GM23248 (cell line): ENCODE measurements at regions not wholly inside any gene's neighbourhood (a gene's known extent, or its start where the extent isn't known, plus 50 kb on each side); places are given as distances from the start of the nearest gene placed in this dataset.
A peak's percentile ranks its signal among the peaks of the same experiment; 100 is the strongest.

Experiments used
- DNase-seq: peaks from one replicate; pipeline ENCODE4 v3.0.0-alpha.2; 2015
- H2AFZ ChIP-seq: fragments of 200-600 bp; sonication (generic); 2 replicates; pipeline ENCODE4 v1.6.1; 2016; ENCODE audit warnings: antibody characterized with exemption
- H3F3A ChIP-seq: fragments of 200-600 bp; sonication (generic); 2 replicates; pipeline ENCODE4 v1.6.1; 2016; ENCODE audit warnings: mild to moderate bottlenecking, antibody characterized with exemption, mixed run types; ENCODE audit not compliant: insufficient read depth
- H3K27ac ChIP-seq: fragments of 200-600 bp; sonication (generic); 2 replicates; pipeline ENCODE4 v1.5.1; 2016; ENCODE audit warnings: mild to moderate bottlenecking
- H3K27me3 ChIP-seq: fragments of 200-600 bp; sonication (generic); replicated peaks from 2 replicates; pipeline ENCODE4 v1.6.1; 2016; ENCODE audit warnings: mild to moderate bottlenecking; ENCODE audit not compliant: insufficient read depth
- H3K36me3 ChIP-seq: fragments of 200-600 bp; sonication (generic); 2 replicates; pipeline ENCODE4 v1.6.1; 2016; ENCODE audit warnings: low read depth, mild to moderate bottlenecking
- H3K4me1 ChIP-seq: fragments of 200-600 bp; sonication (generic); 2 replicates; pipeline ENCODE4 v1.6.1; 2016; ENCODE audit warnings: mild to moderate bottlenecking; ENCODE audit not compliant: insufficient read depth
- H3K4me2 ChIP-seq: fragments of 200-600 bp; sonication (generic); one replicate; pipeline ENCODE4 v1.6.1; 2016; ENCODE audit warnings: mild to moderate bottlenecking; ENCODE audit not compliant: unreplicated experiment
- H3K4me3 ChIP-seq: fragments of 200-600 bp; sonication (generic); 2 replicates; pipeline ENCODE4 v1.5.1; 2016; ENCODE audit warnings: mild to moderate bottlenecking
- H3K79me2 ChIP-seq: fragments of 200-600 bp; sonication (generic); 2 replicates; pipeline ENCODE4 v1.6.1; 2016; ENCODE audit warnings: mild to moderate bottlenecking; ENCODE audit not compliant: insufficient read depth
- H3K9ac ChIP-seq: fragments of 200-600 bp; sonication (generic); 2 replicates; pipeline ENCODE4 v1.6.1; 2016; ENCODE audit warnings: mild to moderate bottlenecking
- H3K9me2 ChIP-seq: fragments of 200-600 bp; sonication (generic); 2 replicates; pipeline ENCODE4 v1.6.1; 2016; ENCODE audit warnings: mixed run types, mild to moderate bottlenecking, moderate library complexity; ENCODE audit not compliant: insufficient read depth
- H3K9me3 ChIP-seq: fragments of 200-600 bp; sonication (generic); one replicate; pipeline ENCODE4 v1.6.1; 2017; ENCODE audit warnings: low read depth
- H4K20me1 ChIP-seq: fragments of 200-600 bp; sonication (generic); 2 replicates; pipeline ENCODE4 v1.6.0; 2016; ENCODE audit not compliant: insufficient read depth
- EZH2 ChIP-seq: fragments of 200-600 bp; sonication (generic); IDR thresholded peaks from 2 replicates; pipeline ENCODE4 v1.6.1; 2018; ENCODE audit warnings: antibody characterized with exemption, mild to moderate bottlenecking; ENCODE audit not compliant: insufficient read depth, poor library complexity, severe bottlenecking
- EZH2phosphoT487 ChIP-seq: fragments of 200-600 bp; sonication (generic); IDR thresholded peaks from 2 replicates; pipeline ENCODE4 v1.6.1; 2018; ENCODE audit warnings: antibody characterized with exemption, moderate library complexity, mild to moderate bottlenecking, low read depth; ENCODE audit not compliant: insufficient read depth
- WGBS, 2 experiments: methylation state at CpG; one replicate each; pipeline ENCODE4 v1.1.6; 2015 to 2017; ENCODE audit warnings: low lambda C conversion rate in 2 of 2, low coverage in 1 of 2; ENCODE audit errors: missing lambda C conversion rate in 2 of 2; 5-methylcytosine and 5-hydroxymethylcytosine counted together
- in situ Hi-C: fragments of 300-500 bp; cut with MboI; formaldehyde crosslinking; loops from 2 replicates; pipeline ENCODE4 v1.15.0; 2020

- Histone ChIP-seq H3K4me2 (no peak overlapping the region), H3K27me3 (no peaks in the 10 kb centered on the region), H3K9me2 (no peaks in the 10 kb centered on the region), H3K79me2 (no peaks in the 10 kb centered on the region), H3K9me3 (no peaks in the 10 kb centered on the region), H4K20me1 (no peaks in the 10 kb centered on the region), H3K4me1 (no peaks in the 10 kb centered on the region), H3K36me3 (no peaks in the 10 kb centered on the region), H2AFZ (peak overlapping the region; percentile 42), H3K9ac (no peak overlapping the region), H3K27ac (no peak overlapping the region), H3K4me3 (no peak overlapping the region), H3F3A (no peaks in the 10 kb centered on the region)
- in situ Hi-C loops = no loop called here
- DNase-seq = no peak
- TF ChIP-seq EZH2 = no peak
- TF ChIP-seq EZH2phosphoT487 = no peak
- WGBS, 2 experiments = 66 to 69% methylated on average over 7 of the region's 7 CpGs
Measured at GRCh38 chr2:217185265-217185995, 325.6 kb upstream of the TNP1 start.

- 82 to 88% methylated on average over 2 of the region's 2 CpGs for WGBS, 2 experiments
- no peak overlapping the region for H3K9ac ChIP-seq
- H3K79me2 ChIP-seq = no peaks in the 10 kb centered on the region
- no peaks in the 10 kb centered on the region for H4K20me1 ChIP-seq
- no peaks in the 10 kb centered on the region for H3K9me2 ChIP-seq
- no peak overlapping the region for H3K27ac ChIP-seq
- no peaks in the 10 kb centered on the region for H3K27me3 ChIP-seq
- H3K36me3 ChIP-seq = no peaks in the 10 kb centered on the region
- in situ Hi-C loops = no loop called here
- H2AFZ ChIP-seq = no peak overlapping the region
- DNase-seq = peak; percentile 21
- no peaks in the 10 kb centered on the region for H3K9me3 ChIP-seq
- H3K4me1 ChIP-seq = no peaks in the 10 kb centered on the region
- TF ChIP-seq EZH2phosphoT487 (no peak), EZH2 (no peak)
- no peak overlapping the region for H3K4me3 ChIP-seq
- no peaks in the 10 kb centered on the region for H3F3A ChIP-seq
- H3K4me2 ChIP-seq = no peak overlapping the region
Measured at GRCh38 chr2:217184242-217184641, 324.4 kb upstream of the TNP1 start.

GRCh38 chr2:217183471-217183870 is 323.6 kb upstream of the TNP1 start:
- H3K9me3 ChIP-seq = no peaks in the 10 kb centered on the region
- H3K4me2 ChIP-seq = no peak overlapping the region
- no peak overlapping the region for H3K27ac ChIP-seq
- H3F3A ChIP-seq = no peaks in the 10 kb centered on the region
- H2AFZ ChIP-seq = no peak overlapping the region
- H4K20me1 ChIP-seq = no peaks in the 10 kb centered on the region
- in situ Hi-C loops = no loop called here
- no peak overlapping the region for H3K9ac ChIP-seq
- 96 to 100% methylated on average over 1 of the region's 1 CpG for WGBS, 2 experiments
- no peaks in the 10 kb centered on the region for H3K4me1 ChIP-seq
- H3K27me3 ChIP-seq = no peaks in the 10 kb centered on the region
- H3K79me2 ChIP-seq = no peaks in the 10 kb centered on the region
- H3K4me3 ChIP-seq = no peak overlapping the region
- H3K36me3 ChIP-seq = no peaks in the 10 kb centered on the region
- no peak for DNase-seq
- H3K9me2 ChIP-seq = no peaks in the 10 kb centered on the region
- TF ChIP-seq EZH2 (no peak), EZH2phosphoT487 (no peak)

GRCh38 chr2:217182926-217183325 is 323.1 kb upstream of the TNP1 start:
- TF ChIP-seq EZH2phosphoT487 (no peak), EZH2 (no peak)
- 56 to 60% methylated on average over 3 of the region's 3 CpGs for WGBS, 2 experiments
- DNase-seq = no peak

GRCh38 chr2:217181512-217181911 is 321.6 kb upstream of the TNP1 start:
- Histone ChIP-seq H3K27ac (no peak overlapping the region), H3K27me3 (no peaks in the 10 kb centered on the region), H3K4me3 (no peak overlapping the region), H3K9me2 (no peaks in the 10 kb centered on the region), H3F3A (no peaks in the 10 kb centered on the region), H3K79me2 (no peaks in the 10 kb centered on the region), H3K36me3 (no peaks in the 10 kb centered on the region), H3K9me3 (no peaks in the 10 kb centered on the region), H3K4me2 (no peak overlapping the region), H3K4me1 (no peaks in the 10 kb centered on the region), H4K20me1 (no peaks in the 10 kb centered on the region), H3K9ac (no peak overlapping the region), H2AFZ (no peak overlapping the region)
- in situ Hi-C loops = no loop called here
- DNase-seq = no peak
- TF ChIP-seq EZH2phosphoT487 (no peak), EZH2 (no peak)

More at GRCh38 chr2:217182926-217183325, 323.1 kb upstream of the TNP1 start:
- no peaks in the 10 kb centered on the region for H3F3A ChIP-seq
- H3K4me3 ChIP-seq = no peak overlapping the region
- no peaks in the 10 kb centered on the region for H3K9me2 ChIP-seq
- no peaks in the 10 kb centered on the region for H4K20me1 ChIP-seq
- H3K27me3 ChIP-seq = no peaks in the 10 kb centered on the region
- H2AFZ ChIP-seq = no peak overlapping the region
- no peaks in the 10 kb centered on the region for H3K36me3 ChIP-seq
- no peaks in the 10 kb centered on the region for H3K9me3 ChIP-seq
- H3K4me1 ChIP-seq = no peaks in the 10 kb centered on the region
- in situ Hi-C loops = no loop called here
- no peak overlapping the region for H3K4me2 ChIP-seq
- no peak overlapping the region for H3K27ac ChIP-seq
- H3K79me2 ChIP-seq = no peaks in the 10 kb centered on the region
- H3K9ac ChIP-seq = no peak overlapping the region
